SK-N-SH (cell line): ENCODE measurements at regions not wholly inside any gene's neighbourhood (a gene's known extent, or its start where the extent isn't known, plus 50 kb on each side); places are given as distances from the start of the nearest gene placed in this dataset.
"Not testable (repeated sequence)": the region's sequence is repeated elsewhere in the genome, so short reads cannot be mapped to it uniquely, and the experiment has no call there.

Experiments
- CTCF ChIA-PET: fragments of 300-600, 350-600 bp; formaldehyde crosslinking; extraction: SDS; loops from one replicate; lab custom pipeline; 2021; lab: Yijun Ruan, JAX
- POLR2A ChIA-PET: fragments of 350-600 bp; sonication (Branson Sonifier 250); formaldehyde crosslinking; extraction: SDS; loops from one replicate; lab custom pipeline; 2020; ENCODE audit warnings: antibody characterized with exemption, inconsistent platforms; lab: Yijun Ruan, JAX
- DNase-seq: peaks from one replicate; pipeline ENCODE4 v3.0.0; 2012
- H2AFZ ChIP-seq: fragments of 200-600 bp; sonication (generic); 2 replicates; pipeline ENCODE4 v1.8.1; 2016; ENCODE audit warnings: antibody characterized with exemption, mild to moderate bottlenecking, low read depth
- H3F3A ChIP-seq: fragments of 200-600 bp; sonication (generic); replicated peaks from 2 replicates; pipeline ENCODE3; 2016; ENCODE audit warnings: antibody characterized with exemption, mild to moderate bottlenecking; ENCODE audit not compliant: insufficient read depth
- H3K27ac ChIP-seq, 2 experiments: fragments of 200-500 bp in 1 of 2; fragments of 200-600 bp in 1 of 2; sonication (Bioruptor generic) in 1 of 2; sonication (generic), shearing (Covaris generic) in 1 of 2; 2 replicates each; pipeline versions ENCODE4 v1.5.1 to v1.6.1; 2014 to 2016; ENCODE audit warnings: low read depth in 2 of 2, inconsistent platforms in 1 of 2, low read length in 1 of 2, mild to moderate bottlenecking in 1 of 2, mixed read lengths in 1 of 2
- H3K27me3 ChIP-seq: fragments of 200-600 bp; sonication (generic), shearing (Covaris generic); 2 replicates; pipeline ENCODE4 v1.6.1; 2016; ENCODE audit warnings: mixed run types; ENCODE audit not compliant: insufficient read depth
- H3K36me3 ChIP-seq, 2 experiments: fragments of 200-500 bp in 1 of 2; fragments of 200-600 bp in 1 of 2; sonication (Bioruptor generic) in 1 of 2; sonication (generic) in 1 of 2; replicated peaks in 1 of 2; 2 replicates each; pipeline versions ENCODE3 to v1.5.1; 2014 to 2016; ENCODE audit warnings: low read length in 1 of 2, mild to moderate bottlenecking in 1 of 2; ENCODE audit not compliant: insufficient read depth in 2 of 2, control insufficient read depth in 1 of 2
- H3K4me1 ChIP-seq, 2 experiments: fragments of 200-500 bp in 1 of 2; fragments of 200-600 bp in 1 of 2; sonication (Bioruptor generic) in 1 of 2; sonication (generic), shearing (Covaris generic) in 1 of 2; 2 replicates each; pipeline versions ENCODE4 v1.5.1 to v1.6.1; 2014 to 2016; ENCODE audit warnings: low read depth in 1 of 2, low read length in 1 of 2, mixed run types in 1 of 2; ENCODE audit not compliant: insufficient read depth in 2 of 2, control insufficient read depth in 1 of 2
- H3K4me2 ChIP-seq: fragments of 200-600 bp; sonication (generic), shearing (Covaris generic); 2 replicates; pipeline ENCODE4 v1.6.1; 2017; ENCODE audit warnings: mixed run types
- H3K4me3 ChIP-seq, 2 experiments: fragments of 200-500 bp in 1 of 2; fragments of 200-600 bp in 1 of 2; sonication (Bioruptor generic) in 1 of 2; sonication (generic), shearing (Covaris generic) in 1 of 2; 2 replicates each; pipeline versions ENCODE4 v1.5.1 to v1.8.1; 2014 to 2016; ENCODE audit warnings: low read depth in 2 of 2, inconsistent platforms in 1 of 2, low read length in 1 of 2, mild to moderate bottlenecking in 1 of 2, mixed read lengths in 1 of 2, moderate library complexity in 1 of 2
- H3K79me2 ChIP-seq: fragments of 200-600 bp; sonication (generic); 2 replicates; pipeline ENCODE4 v1.8.1; 2017; ENCODE audit warnings: mild to moderate bottlenecking; ENCODE audit not compliant: insufficient read depth
- H3K9ac ChIP-seq: fragments of 200-600 bp; sonication (generic); 2 replicates; pipeline ENCODE4 v1.6.1; 2017; ENCODE audit warnings: mixed run types
- H3K9me2 ChIP-seq: fragments of 200-600 bp; sonication (generic); 2 replicates; pipeline ENCODE4 v1.6.1; 2017; ENCODE audit warnings: mixed run types
- H3K9me3 ChIP-seq: fragments of 200-600 bp; sonication (generic); 2 replicates; pipeline ENCODE4 v1.6.1; 2017; ENCODE audit warnings: mixed run types, mild to moderate bottlenecking, moderate library complexity
- H4K20me1 ChIP-seq: fragments of 200-600 bp; sonication (generic); 2 replicates; pipeline ENCODE4 v1.6.1; 2017; ENCODE audit warnings: mild to moderate bottlenecking, mixed run types; ENCODE audit not compliant: insufficient read depth
- CHD2 ChIP-seq: fragments of 150-350 bp; IDR thresholded peaks from 2 replicates; pipeline ENCODE4 v1.6.1; 2018; ENCODE audit warnings: low read length; ENCODE audit not compliant: partially characterized antibody
- ELF1 ChIP-seq: IDR thresholded peaks from 2 replicates; pipeline ENCODE4 v1.4.0; 2012
- EP300 ChIP-seq, 2 experiments: IDR thresholded peaks; 2 replicates each; pipeline versions ENCODE4 v1.4.0 to v1.6.1; 2012; ENCODE audit warnings: borderline replicate concordance in 1 of 2, low read depth in 1 of 2, low read length in 1 of 2
- FOSL2 ChIP-seq: IDR thresholded peaks from 2 replicates; pipeline ENCODE4 v1.4.0; 2012; ENCODE audit warnings: low read depth, mild to moderate bottlenecking, moderate library complexity, borderline replicate concordance
- FOXJ3 ChIP-seq: sonication (generic); formaldehyde crosslinking; IDR thresholded peaks from 2 replicates; pipeline ENCODE4 v1.5.1; 2020; ENCODE audit warnings: mild to moderate bottlenecking, missing genetic modification reagents
- MEF2A ChIP-seq: IDR thresholded peaks from 2 replicates; pipeline ENCODE4 v1.4.0; 2012; ENCODE audit warnings: low read depth, borderline replicate concordance
- MXI1 ChIP-seq: IDR thresholded peaks from 2 replicates; pipeline ENCODE4 v1.6.1; 2012; ENCODE audit warnings: mild to moderate bottlenecking, low read depth, low read length, improper control_type of control experiment
- NRF1 ChIP-seq: IDR thresholded peaks from 2 replicates; pipeline ENCODE4 v1.6.1; 2012; ENCODE audit warnings: low read depth, mild to moderate bottlenecking, low read length
- POLR2AphosphoS5 ChIP-seq: IDR thresholded peaks from 2 replicates; pipeline ENCODE4 v1.6.1; 2012; ENCODE audit warnings: low read depth, low read length
- RCOR1 ChIP-seq: fragments of 150-350 bp; IDR thresholded peaks from 2 replicates; pipeline ENCODE4 v1.6.1; 2017; ENCODE audit warnings: antibody characterized with exemption, low read length
- YY1 ChIP-seq: IDR thresholded peaks from 2 replicates; pipeline ENCODE4 v1.4.0; 2012; ENCODE audit warnings: low read depth, mild to moderate bottlenecking
- WGBS: methylation state at CpG from one replicate; pipeline ENCODE4 v1.1.6; 2017; ENCODE audit warnings: low lambda C conversion rate; 5-methylcytosine and 5-hydroxymethylcytosine counted together
- TF ChIP-seq, protein P1 (sequence below): fragments of 200-600 bp; sonication (generic); IDR thresholded peaks from 2 replicates; pipeline ENCODE4 v1.6.1; 2017; ENCODE audit warnings: antibody characterized with exemption, mild to moderate bottlenecking, moderate library complexity
- TF ChIP-seq, protein P2 (sequence below): fragments of 150-350 bp; IDR thresholded peaks from 2 replicates; pipeline ENCODE4 v1.6.1; 2016; ENCODE audit warnings: mild to moderate bottlenecking, low read depth, low read length
- TF ChIP-seq, protein P3 (sequence below): IDR thresholded peaks from 2 replicates; pipeline ENCODE4 v1.4.0; 2012; ENCODE audit warnings: low read depth, borderline replicate concordance
- TF ChIP-seq, protein P4 (sequence below): IDR thresholded peaks from 2 replicates; pipeline ENCODE4 v1.4.0; 2012; ENCODE audit warnings: low read depth, borderline replicate concordance

DNA sequence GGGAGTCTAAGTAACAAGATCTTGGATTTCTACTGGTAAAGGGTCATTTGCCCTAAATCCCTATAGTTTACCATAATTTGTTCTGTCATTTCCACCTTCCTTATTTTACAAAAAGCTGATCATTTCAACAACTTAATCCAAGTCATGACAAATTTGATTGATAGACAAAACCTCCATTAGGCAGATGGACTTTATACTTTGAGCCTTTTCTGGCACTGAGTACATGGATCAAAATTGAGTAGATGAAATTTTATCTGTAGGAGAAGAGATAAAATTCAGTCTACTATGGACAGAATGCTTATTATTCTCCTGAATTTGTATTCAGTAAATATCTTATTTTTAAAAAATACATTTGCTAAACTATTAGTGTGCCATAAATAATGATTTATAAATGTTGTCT is 62.6 kb upstream of the NRIP1 start:
- H3F3A ChIP-seq, result no peaks in the 10 kb centered on the region
- POLR2A ChIA-PET, result no interaction called here
- no peak overlapping the region for H2AFZ ChIP-seq
- no peak for DNase-seq
- H4K20me1 ChIP-seq, result no peaks in the 10 kb centered on the region
- no peaks in the 10 kb centered on the region for H3K79me2 ChIP-seq
- H3K4me2 ChIP-seq, result no peak overlapping the region
- no peak overlapping the region for H3K27ac ChIP-seq
- H3K27me3 ChIP-seq, result no peaks in the 10 kb centered on the region
- no peaks in the 10 kb centered on the region for H3K9me2 ChIP-seq
- no peak overlapping the region for H3K9ac ChIP-seq
- no peaks in the 10 kb centered on the region for H3K36me3 ChIP-seq
- TF ChIP-seq, protein P1, sequence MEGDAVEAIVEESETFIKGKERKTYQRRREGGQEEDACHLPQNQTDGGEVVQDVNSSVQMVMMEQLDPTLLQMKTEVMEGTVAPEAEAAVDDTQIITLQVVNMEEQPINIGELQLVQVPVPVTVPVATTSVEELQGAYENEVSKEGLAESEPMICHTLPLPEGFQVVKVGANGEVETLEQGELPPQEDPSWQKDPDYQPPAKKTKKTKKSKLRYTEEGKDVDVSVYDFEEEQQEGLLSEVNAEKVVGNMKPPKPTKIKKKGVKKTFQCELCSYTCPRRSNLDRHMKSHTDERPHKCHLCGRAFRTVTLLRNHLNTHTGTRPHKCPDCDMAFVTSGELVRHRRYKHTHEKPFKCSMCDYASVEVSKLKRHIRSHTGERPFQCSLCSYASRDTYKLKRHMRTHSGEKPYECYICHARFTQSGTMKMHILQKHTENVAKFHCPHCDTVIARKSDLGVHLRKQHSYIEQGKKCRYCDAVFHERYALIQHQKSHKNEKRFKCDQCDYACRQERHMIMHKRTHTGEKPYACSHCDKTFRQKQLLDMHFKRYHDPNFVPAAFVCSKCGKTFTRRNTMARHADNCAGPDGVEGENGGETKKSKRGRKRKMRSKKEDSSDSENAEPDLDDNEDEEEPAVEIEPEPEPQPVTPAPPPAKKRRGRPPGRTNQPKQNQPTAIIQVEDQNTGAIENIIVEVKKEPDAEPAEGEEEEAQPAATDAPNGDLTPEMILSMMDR, result no peak
- no peak for TF ChIP-seq ELF1
- TF ChIP-seq, protein P2, sequence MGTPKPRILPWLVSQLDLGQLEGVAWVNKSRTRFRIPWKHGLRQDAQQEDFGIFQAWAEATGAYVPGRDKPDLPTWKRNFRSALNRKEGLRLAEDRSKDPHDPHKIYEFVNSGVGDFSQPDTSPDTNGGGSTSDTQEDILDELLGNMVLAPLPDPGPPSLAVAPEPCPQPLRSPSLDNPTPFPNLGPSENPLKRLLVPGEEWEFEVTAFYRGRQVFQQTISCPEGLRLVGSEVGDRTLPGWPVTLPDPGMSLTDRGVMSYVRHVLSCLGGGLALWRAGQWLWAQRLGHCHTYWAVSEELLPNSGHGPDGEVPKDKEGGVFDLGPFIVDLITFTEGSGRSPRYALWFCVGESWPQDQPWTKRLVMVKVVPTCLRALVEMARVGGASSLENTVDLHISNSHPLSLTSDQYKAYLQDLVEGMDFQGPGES, result no peak
- TF ChIP-seq CHD2, result no peak
- TF ChIP-seq EP300 (IDR thresholded peaks at IDR 0.05; ENCODE audit: borderline replicate concordance in 1 of 2, low read depth in 1 of 2, low read length in 1 of 2), result no peak
- TF ChIP-seq MEF2A, result no peak
- TF ChIP-seq, protein P3, sequence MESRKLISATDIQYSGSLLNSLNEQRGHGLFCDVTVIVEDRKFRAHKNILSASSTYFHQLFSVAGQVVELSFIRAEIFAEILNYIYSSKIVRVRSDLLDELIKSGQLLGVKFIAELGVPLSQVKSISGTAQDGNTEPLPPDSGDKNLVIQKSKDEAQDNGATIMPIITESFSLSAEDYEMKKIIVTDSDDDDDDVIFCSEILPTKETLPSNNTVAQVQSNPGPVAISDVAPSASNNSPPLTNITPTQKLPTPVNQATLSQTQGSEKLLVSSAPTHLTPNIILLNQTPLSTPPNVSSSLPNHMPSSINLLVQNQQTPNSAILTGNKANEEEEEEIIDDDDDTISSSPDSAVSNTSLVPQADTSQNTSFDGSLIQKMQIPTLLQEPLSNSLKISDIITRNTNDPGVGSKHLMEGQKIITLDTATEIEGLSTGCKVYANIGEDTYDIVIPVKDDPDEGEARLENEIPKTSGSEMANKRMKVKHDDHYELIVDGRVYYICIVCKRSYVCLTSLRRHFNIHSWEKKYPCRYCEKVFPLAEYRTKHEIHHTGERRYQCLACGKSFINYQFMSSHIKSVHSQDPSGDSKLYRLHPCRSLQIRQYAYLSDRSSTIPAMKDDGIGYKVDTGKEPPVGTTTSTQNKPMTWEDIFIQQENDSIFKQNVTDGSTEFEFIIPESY, result no peak
- no peak for TF ChIP-seq FOXJ3 (CRISPR knock-in tag)
- TF ChIP-seq, protein P4, sequence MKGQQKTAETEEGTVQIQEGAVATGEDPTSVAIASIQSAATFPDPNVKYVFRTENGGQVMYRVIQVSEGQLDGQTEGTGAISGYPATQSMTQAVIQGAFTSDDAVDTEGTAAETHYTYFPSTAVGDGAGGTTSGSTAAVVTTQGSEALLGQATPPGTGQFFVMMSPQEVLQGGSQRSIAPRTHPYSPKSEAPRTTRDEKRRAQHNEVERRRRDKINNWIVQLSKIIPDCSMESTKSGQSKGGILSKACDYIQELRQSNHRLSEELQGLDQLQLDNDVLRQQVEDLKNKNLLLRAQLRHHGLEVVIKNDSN, result no peak
- no peak for TF ChIP-seq POLR2AphosphoS5
- no peak overlapping the region for H3K4me3 ChIP-seq
- no peaks in the 10 kb centered on the region for H3K4me1 ChIP-seq
- CTCF ChIA-PET, result no interaction called here
- no peaks in the 10 kb centered on the region for H3K9me3 ChIP-seq

DNA sequence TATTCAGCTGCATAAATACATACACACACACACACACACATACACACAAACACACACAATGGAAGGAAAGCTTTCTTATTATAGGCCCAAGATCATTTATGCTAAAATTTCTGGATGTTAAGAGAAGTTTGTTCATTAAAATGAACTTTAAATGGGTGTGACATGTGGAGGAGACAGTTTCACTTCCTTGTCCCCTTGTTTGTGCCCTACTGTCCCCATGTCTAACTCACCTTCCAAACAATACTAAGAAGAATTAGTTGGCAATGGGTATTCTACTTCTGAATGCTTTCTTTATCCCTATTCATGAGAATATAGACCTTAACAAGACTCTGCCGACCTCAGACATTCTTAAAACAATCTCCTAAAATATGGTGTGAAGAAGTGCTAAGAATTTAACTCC is 63.5 kb upstream of the NRIP1 start:
- 6% methylated on average over 1 of the region's 1 CpG for WGBS

DNA sequence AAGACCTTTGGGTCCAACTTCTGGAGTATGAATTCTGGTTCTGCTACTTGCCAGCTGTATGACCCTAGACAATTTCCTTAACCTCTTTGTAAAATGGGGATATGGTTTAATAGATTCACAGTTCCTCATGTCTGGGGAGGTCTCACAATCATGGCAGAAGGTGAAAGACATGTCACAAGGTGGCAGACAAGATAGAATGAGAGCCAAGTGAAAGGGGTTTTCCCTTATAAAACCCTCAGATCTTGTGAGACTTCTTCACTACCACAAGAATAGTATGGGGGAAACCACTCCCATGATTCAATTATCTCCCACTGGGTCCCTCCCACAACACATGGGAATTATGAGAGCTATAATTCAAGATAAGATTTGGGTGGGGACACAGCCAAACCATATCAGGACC is 63.9 kb upstream of the NRIP1 start:
- H3K9ac ChIP-seq, H3K79me2 ChIP-seq, H3K4me1 ChIP-seq, H3F3A ChIP-seq, H2AFZ ChIP-seq, H3K4me3 ChIP-seq, H3K27ac ChIP-seq, H3K36me3 ChIP-seq, CTCF ChIA-PET, H4K20me1 ChIP-seq, H3K9me2 ChIP-seq, DNase-seq, POLR2A ChIA-PET, H3K9me3 ChIP-seq, H3K27me3 ChIP-seq, H3K4me2 ChIP-seq: not testable (repeated sequence)

More for the DNA sequence above, 63.5 kb upstream of the NRIP1 start:
- H4K20me1 ChIP-seq, result no peaks in the 10 kb centered on the region
- H3K36me3 ChIP-seq, result no peaks in the 10 kb centered on the region
- H3K9ac ChIP-seq, result no peak overlapping the region
- no peaks in the 10 kb centered on the region for H3K4me1 ChIP-seq
- TF ChIP-seq MXI1 (no peak), RCOR1 (no peak), MEF2A (no peak), FOSL2 (no peak), YY1 (no peak), FOXJ3 (CRISPR knock-in tag) (no peak), CHD2 (no peak), NRF1 (no peak)
- TF ChIP-seq, protein P3, result no peak
- H3K27me3 ChIP-seq, result no peaks in the 10 kb centered on the region
- H3K9me3 ChIP-seq, result no peaks in the 10 kb centered on the region
- H3F3A ChIP-seq, result no peaks in the 10 kb centered on the region
- CTCF ChIA-PET, result no interaction called here
- no peaks in the 10 kb centered on the region for H3K79me2 ChIP-seq
- no peak overlapping the region for H2AFZ ChIP-seq
- POLR2A ChIA-PET, result no interaction called here
- no peak overlapping the region for H3K4me3 ChIP-seq
- DNase-seq, result no peak
- H3K4me2 ChIP-seq, result no peak overlapping the region
- no peak overlapping the region for H3K27ac ChIP-seq
- H3K9me2 ChIP-seq, result no peaks in the 10 kb centered on the region
